OCI-LY3 (cell line): ENCODE measurements at regions not wholly inside any gene's neighbourhood (a gene's known extent, or its start where the extent isn't known, plus 50 kb on each side); places are given as distances from the start of the nearest gene placed in this dataset.

ENCODE experiments used
- CTCF ChIP-seq: fragments of 200-600, 300-600 bp; sonication (generic); IDR thresholded peaks from 2 replicates; pipeline ENCODE4 v1.5.1; 2014; ENCODE audit warnings: antibody characterized with exemption, low read length, low read depth
- EZH2phosphoT487 ChIP-seq: fragments of 200-600 bp; shearing (Covaris generic); IDR thresholded peaks from 2 replicates; pipeline ENCODE4 v1.6.1; 2018; ENCODE audit warnings: antibody characterized with exemption, mixed run types, low read depth

- TF ChIP-seq CTCF (no peak), EZH2phosphoT487 (no peak)
Observed at GRCh38 chr2:104790901-104791495, 62.9 kb upstream of the POU3F3 start.
